GM18873 (cell line): ENCODE measurements at regions not wholly inside any gene's neighbourhood (a gene's known extent, or its start where the extent isn't known, plus 50 kb on each side); places are given as distances from the start of the nearest gene placed in this dataset.
"Not testable (repeated sequence)": the region's sequence is repeated elsewhere in the genome, so short reads cannot be mapped to it uniquely, and the experiment has no call there.

ENCODE experiments used
- ATAC-seq: cut with Tn5 transposase; IDR thresholded peaks from one replicate; pipeline ENCODE4 v1.9.1; 2021; ENCODE audit warnings: mild to moderate bottlenecking, moderate library complexity, moderate number of reproducible peaks; ENCODE audit not compliant: unreplicated experiment, low FRiP score

DNA sequence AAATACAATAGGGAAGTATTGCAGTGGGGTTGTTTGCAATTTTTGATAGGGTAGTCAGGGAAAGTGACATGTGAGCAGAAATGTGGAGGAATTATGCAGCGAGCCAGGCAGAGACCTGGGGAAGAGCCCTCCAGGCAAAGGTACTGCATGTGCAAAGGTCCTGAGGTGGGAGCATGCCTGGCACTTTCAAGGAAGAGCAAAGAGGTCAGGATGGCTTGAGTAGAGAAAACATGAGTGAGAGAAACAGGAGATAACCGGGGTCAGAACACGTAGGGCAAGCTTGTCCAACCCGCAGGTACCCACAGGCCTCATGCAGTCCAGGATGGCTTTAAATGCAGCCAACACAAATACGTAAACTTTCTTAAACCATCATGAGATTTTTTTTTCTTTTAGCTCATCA is 71.0 kb downstream of the COQ2 start:
- no peak for ATAC-seq

DNA sequence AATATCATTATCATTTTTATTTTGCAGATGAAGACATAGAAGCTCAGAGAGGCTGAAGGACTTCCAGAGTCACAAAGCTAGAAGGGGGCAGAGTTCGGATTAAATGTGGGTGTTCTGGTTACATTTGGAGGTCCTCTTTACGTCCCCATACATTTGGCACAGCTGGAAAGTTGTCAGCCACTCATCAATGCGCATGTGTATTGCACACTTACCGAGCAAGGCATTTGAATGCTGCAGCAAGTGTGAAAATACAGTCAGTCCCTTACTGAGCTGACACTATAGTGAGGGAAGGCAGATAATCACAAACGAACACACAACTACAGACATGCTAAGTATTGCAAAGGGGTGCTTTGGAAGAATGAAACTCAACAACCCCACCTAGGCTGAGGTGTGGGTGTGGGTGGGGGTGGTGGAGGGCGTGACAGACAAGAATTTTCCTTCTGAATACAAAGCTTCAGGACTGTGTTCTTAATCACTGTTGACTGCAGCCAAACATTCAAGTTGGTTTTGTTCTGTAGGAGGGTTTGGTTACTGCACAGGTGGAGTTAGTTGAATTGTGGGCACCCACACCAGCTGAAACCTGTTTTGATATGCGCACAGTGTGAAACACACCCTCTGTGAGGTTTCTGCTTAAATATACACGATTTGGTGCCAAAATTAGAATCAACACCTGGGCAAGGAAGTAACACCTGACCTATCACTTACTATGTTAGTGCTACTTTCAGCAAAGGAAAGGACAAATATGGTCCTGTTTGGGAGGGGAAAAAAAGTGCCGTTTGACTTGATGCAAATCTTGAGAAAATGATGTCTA is 72.4 kb downstream of the COQ2 start:
- ATAC-seq, result peak; percentile 83

DNA sequence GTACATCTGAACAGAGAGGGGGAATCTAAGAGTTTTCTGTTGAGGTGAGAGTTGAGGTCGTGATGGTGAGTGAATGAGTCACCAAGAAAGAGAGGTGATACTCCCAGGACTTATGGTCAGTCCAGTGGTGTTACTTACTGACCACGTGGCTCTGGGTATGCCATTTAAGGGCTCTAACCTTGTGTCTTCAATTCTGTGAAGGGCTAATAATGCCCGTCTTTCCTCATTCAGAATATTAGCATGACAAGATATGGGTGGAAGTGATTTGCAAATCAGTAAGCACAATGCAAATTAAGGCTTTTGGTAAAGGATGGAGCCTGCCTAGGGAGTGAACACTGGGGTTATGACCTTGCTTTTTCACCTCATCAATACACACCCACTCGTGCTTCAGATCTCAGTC is 75.2 kb downstream of the COQ2 start:
- ATAC-seq, result no peak

DNA sequence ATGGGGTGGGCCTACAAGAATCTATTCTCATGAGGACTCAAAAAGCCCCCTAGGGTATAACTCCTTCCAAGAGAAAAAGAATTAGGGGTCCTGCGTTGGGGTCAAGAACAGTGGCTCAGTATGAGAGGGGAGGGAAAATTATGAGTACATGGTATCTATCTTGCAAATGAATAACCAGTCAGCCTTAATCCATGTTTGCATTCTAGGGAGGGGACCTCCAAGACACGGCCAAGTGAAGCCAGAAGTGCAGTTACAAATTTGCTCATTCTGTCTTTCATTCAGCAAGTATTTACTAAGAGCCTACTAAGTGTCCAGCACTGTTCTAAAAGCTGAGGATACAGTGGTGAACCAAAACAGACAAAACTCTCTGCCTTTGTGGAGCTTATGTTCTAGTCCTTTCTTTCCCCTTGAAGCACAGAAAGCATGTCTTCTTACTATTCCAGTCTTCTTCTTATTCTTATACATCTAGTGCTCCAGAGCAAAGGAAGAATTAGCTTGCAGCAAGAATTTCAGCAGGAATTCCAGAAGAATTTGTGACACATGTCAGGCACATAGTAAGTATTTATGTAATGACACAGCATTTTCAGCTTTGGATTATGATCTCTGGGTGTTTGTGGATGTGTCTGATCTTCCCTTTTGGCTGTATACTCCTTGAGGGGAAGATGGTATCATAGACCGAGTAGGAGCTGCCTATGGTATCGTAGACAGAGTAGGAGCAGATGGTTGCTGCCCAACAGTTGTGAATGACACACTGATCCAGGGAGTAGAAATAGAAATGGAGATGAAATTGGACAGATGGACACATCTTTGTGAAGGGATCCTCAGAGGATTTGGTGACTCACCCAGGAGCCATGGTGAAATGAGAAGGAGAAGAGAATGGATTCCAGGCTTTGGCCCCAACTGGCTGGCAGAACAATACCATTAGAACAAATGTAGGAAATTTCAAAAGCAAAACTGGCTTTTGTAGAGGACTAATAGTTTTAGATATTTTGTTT is 75.9 kb downstream of the COQ2 start:
- ATAC-seq, result no peak

DNA sequence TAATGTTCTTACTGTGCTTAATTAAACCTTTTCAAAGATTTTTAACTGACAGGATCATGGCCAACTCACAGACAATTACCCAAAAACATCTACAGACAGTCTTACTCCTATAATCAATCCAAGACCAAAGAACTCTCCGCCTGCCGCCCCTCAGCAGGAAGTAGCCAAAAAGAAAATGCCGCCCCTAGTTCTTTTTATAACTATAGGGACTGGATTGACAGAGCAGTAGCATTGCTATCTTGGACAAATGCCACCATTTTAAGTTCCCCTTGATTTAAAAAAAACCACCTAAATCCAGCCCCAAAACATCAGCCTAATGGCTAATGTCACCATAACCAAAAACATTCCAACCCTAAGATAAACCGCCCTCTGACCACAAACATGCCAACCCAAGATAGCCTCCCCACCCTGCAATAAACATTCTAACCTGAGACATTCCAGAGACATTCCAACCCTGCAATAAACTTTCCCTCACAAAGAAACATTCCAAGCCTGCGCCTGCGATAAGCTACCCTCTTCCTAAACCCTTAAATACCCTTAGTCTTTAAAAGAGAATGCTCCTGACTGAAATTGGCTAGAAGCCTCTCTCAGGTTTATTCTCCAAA is 77.0 kb downstream of the COQ2 start:
- no peak for ATAC-seq

DNA sequence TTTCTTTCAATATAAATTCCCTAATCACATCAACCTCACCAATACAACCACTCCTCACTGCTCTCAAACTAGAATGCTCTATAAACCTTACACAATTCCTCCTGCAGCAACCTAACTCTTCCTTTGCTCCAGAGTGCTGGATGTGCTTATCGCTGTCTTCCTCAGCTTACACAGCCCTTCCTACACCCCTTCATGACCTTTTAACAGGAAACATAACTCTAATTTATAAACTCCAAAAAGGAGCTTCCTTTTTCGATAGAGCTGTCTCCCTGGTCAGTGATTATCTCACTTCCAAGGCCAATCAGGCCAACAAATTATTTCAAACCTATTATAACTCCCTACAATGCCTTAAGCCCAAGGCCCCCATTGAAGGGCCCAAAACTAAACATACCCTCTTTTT is 78.8 kb downstream of the COQ2 start:
- ATAC-seq, result no peak

DNA sequence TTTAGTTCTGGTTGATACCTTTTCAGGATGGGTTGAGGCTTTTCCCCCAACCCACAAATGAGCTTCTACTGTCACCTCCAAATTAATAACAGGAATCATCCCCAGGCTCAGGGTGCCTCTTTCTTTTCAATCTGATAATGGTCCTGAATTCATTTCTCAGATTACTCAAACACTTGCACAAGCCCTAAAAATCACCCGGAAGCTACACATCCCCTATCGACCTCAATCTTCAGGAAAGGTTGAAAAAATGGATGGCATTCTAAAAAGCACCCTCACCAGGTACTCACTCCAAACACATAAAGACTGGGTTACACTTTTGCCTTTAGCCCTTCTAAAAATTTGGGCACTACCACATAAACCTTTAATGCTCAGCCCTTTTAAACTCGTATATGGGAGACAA is 79.9 kb downstream of the COQ2 start:
- no peak for ATAC-seq

DNA sequence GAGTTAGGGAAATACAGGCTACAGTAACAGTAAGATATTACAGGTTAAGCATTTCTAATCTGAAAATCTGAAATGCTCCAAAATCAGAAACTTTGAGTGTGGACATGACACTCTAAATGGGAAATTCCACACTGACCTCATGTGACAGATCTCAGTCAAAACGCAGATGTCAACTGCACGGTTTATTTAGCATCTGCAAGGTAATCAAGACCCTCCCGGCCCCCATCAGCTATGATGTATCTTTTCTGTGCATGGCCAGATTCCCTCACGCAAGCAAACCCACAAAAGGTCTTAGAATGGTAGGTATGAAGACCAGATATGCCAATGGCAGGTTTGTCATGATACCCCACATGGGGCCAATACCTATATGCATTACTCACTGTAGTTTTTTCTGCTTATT is 82.8 kb downstream of the COQ2 start:
- no peak for ATAC-seq

DNA sequence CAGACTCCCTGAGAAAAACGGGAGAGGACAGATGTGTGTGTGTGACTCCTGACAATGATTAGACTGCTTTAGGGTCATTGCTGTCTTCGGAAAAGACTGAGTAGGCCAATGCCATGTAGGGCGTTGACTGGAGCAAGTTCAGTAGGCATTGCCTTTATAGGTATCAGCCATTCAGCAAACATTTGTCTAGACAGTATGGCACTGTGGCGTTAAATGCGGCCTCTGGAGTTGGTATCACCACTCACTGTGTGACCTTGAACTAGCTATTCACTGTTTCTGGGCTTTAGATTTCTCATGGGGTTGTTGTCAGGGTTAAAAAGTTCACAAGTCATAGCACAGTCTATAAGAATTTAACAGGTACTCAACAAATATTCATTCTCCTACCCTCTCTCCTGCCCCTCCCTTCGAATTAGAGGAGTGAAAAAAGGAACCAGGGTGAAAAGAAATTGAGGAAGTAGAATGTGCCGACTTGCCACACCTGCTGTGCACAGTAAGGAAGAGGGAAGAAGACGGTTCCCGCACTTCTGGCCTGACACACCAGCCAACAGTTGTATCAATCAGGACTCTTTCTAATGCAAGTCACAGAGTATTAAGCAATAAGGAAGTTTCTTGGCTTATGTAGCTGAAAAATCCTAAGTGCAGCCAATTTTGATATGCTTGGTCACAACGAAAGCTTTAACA is 83.2 kb upstream of the PLAC8 start:
- ATAC-seq, result no peak

DNA sequence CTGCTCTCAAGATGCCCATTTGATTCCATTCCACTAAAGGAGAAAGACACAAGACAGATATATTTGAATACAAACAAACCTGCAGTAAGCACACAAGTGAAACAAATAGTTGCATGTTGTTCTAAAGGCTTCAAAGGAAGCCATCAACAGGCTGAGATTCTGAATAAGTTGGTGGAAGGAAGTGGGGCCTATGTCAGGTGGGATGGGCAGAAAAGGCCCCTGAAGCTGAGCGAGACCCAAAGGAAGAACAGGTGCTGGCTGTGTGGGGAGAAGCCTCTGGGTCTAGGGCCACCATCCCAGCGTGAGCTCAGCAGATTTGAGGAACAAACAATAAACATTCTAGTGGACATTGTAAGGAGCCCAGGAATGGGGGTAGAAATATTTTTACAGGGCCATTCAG is 82.4 kb upstream of the PLAC8 start:
- no peak for ATAC-seq

DNA sequence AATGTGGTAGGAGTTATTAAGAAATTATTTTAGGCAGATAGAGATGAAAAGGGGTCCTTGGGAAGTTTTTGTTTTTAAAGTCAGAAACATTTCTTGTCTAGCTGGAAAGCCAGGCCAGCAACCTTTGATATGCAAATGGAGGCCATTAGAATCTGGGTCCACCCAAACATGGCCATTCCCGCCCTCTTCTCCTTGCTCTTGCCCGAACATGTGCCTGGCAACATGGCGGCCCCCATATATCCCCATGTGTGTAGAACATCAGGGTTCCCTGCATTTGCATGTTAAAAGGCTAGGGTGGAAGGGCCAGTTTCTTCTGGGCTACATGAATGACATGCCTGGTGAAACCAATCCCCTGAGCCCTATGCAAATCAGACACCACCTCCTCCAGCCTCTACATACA is 80.7 kb upstream of the PLAC8 start:
- ATAC-seq, result no peak

DNA sequence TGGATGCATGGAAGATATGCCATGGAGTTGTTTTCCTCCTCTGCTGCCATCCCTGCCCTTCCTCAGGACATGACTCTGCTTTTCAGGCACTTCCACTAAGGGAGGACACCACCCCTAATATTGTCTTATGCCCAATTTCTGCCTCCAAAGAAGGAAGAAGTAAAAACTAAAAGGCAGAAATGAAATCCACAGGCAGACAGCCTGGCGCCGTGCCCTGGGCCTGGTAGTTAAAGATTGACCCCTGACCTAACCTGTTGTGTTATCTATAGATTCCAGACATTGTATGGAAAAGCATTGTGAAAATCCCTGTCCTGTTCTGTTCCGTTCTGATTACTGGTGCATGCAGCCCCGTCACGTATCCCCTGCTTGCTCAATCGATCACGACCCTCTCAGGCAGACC is 80.1 kb upstream of the PLAC8 start:
- not testable (repeated sequence) for ATAC-seq

DNA sequence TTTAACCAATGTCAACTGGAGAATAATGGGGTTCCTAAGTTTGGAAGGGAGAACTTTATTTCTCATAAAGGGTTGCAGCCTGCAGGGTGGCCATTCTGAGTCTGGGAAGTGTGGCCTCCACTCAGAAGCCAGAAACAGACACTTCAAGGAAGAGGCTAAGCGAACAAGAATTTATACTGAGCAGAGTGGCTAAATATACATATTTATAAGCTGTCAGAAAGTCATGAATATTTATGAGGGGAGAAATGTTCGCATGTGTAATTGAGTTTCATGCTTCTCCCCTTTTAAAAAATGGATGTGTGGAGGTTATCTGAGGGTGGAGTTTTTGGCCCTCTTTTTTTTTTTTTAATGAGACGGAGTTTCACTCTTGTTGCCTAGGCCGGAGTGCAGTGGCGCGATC is 78.1 kb upstream of the PLAC8 start:
- no peak for ATAC-seq

DNA sequence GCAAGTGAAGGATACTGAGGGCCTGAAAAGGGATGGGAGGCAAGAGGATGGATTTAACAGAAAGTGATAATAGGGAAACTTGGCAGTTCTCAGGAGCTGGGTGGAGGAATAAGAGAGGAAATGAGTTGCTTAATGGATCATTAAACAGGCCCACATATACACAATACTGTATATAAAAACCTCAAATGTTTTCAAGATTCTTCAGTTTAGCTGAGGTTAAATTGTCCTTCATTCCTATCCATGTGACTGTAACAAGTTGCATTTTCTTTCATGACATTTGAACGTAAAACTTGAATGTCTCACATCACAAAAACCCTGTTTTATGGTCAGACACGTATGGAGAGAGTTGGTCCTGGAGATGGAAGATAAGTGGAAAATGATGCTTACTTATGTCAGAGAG is 76.5 kb upstream of the PLAC8 start:
- ATAC-seq, result no peak

DNA sequence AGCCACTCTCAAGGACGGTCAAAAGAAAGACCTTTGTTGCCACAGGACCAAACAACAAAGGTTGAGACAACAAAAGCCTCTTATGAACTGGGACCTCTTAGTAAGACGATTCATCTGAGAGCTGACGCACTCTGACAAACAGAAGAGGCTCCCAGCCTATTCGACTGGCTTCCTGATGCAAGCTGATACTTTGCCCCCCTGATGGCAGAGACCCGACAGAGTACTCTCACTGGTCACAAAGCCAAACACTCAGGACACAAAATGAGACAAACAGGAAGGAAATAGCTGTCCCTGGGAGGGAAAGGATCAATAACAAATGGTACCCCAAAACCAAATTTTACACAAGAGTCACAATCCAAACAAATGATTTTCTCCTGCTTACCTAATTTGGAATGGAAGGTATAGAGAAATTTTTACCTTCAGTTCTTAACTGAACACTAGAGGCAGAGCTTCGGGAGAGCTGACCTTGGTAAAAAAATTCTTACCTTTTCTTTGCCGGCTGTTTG is 75.2 kb upstream of the PLAC8 start:
- no peak for ATAC-seq

DNA sequence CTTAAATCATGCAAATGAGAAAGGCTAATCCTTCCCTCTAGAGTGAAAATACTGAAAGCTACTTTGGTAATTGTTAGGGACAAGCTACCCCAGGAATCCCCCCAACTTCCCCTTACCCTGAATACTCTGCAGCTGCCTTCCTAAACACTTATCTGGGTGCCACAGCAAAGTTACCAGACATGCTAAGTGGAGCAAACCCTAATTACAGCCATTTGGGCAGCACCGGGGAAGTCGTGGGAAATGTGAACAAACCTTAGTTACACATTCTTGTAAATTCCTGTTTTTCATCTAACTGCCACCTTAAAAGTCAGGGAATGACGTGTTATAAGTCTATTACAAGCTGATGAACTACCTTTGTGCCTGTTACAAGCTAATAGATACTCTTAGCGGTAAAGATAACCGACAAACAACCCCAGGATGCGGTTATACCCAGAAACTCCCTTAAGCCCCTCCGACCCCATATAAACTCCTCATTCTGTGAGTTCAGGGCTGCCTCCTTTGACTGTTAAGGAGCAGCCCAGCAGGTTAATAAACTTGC is 66.0 kb upstream of the PLAC8 start:
- peak; percentile 74 for ATAC-seq

DNA sequence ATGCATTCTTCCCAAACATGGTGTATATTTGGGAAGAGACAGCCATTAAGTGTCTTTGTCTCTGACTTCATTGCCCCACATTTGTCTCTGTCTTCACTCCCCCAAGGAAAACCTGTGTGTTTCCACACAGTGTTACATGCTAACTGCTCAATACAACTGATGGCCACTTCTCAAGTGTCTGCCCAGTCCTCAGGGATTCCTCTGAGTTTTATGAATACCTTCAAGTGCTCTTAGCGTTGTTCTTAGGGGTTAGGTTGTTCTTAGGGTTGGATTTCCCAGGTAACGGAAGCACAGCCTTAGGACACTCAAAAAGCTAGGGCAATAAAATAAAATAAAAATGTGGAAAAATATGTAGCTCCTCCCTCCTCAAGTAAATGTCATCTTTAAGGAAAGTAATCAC is 64.7 kb upstream of the PLAC8 start:
- no peak for ATAC-seq

DNA sequence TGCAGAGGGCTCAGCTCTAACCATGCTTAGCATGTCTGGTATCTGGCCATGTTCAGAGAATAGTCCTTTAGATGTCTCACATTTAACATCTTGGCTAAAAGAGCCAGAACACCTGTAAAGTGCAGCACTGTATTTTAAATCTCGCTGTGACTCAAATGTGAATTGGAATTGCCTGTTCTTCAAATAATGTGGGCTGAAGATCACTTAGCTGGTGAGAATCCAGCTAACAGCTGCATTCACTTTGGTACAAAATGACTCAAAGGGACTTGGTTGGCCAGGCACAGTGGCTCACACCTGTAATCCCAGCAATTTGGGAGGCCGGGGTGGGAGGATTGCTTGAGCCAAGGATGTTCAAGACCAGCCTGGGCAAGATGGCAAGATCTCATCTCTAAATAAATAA is 63.5 kb upstream of the PLAC8 start:
- ATAC-seq, result no peak

DNA sequence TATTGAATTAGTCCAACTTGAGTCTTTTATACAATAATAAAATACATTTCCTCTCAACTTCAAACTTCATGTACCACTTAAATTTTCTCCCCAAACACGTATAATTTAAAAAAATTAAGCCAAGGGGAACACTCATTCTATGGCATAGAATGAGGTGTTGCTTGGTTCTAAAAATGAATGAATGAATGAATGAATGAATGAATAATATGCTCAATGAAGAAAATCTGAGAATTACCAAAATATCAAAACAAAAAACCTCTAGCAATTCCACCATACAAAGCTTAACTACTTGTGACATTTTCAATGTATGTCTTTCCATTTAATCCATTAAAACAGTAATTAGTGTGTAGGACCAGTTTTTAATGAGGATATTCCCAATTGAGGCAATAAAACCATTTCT is 62.7 kb upstream of the PLAC8 start:
- ATAC-seq, result no peak

DNA sequence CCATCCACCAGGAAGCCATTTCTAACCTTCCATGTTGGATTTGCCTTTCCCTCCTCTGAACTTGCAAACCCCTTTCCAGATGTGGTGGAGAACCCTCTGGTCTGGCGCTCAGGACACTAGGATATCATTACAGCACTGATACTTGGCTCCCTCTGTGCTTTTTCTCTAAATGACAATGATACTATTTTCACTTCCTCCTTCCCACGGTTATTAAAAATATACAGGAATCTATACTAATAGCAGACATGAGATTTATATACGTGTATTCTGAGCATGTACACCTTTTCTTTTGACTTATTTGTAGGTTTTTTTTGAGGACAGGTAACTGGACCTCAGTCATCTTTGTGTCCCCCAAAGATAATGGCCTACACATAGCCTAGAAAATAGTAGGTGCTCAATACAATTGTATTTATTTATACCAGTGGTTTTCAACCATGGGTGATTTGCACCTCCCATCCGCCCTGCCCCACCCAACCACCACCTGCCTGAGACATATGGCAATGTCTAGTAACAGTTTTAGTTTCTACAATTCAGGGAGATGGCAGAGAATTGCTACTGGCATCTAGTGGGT is 60.4 kb upstream of the PLAC8 start:
- no peak for ATAC-seq
